HCT116 (cell line): ENCODE measurements at regions not wholly inside any gene's neighbourhood (a gene's known extent, or its start where the extent isn't known, plus 50 kb on each side); places are given as distances from the start of the nearest gene placed in this dataset.

ENCODE experiments used
- ATAC-seq: fragments of 200-7000 bp; cut with Tn5 transposase; 2 replicates; pipeline ENCODE4 v1.9.1; 2020; ENCODE audit warnings: mild to moderate bottlenecking, moderate library complexity
- BruUV-seq: library from RNA; stranded (reverse); fragments of 400-500 nt; replicated peaks from 2 replicates; lab custom pipeline; 2021; lab: Mats Ljungman, UMichigan
- CTCF ChIA-PET: fragments of 300-600 bp; sonication (Branson Sonifier 250); formaldehyde crosslinking; loops from one replicate; lab custom pipeline; 2021; ENCODE audit warnings: antibody characterized with exemption; lab: Charles Lee
- POLR2A ChIA-PET: fragments of 300-600, 350-600 bp; sonication (Branson Sonifier 250); formaldehyde crosslinking; loops from one replicate; lab custom pipeline; 2021; ENCODE audit warnings: antibody characterized with exemption; lab: Charles Lee
- RAD21 ChIA-PET, 2 experiments: fragments of 300-600 bp; sonication (Branson Sonifier 250); formaldehyde crosslinking; loops; one replicate each; lab custom pipeline; 2023; ENCODE audit warnings: low total read pairs in 2 of 2; ENCODE audit not compliant: uncharacterized antibody in 2 of 2, unreplicated experiment in 2 of 2, low non-redundant PET in 1 of 2; lab: Charles Lee
- DNase-seq: peaks from one replicate; pipeline ENCODE4 v3.0.0-alpha.2; 2010; ENCODE audit warnings: low read depth, low spot score
- H2AFZ ChIP-seq: fragments of 200-600 bp; shearing (Covaris generic), sonication (generic); 2 replicates; pipeline ENCODE4 v1.6.1; 2017; ENCODE audit warnings: low read depth, mixed run types, mixed read lengths, antibody characterized with exemption, low read length; ENCODE audit not compliant: poor library complexity, severe bottlenecking
- H3K27ac ChIP-seq: 2 replicates; pipeline ENCODE4 v1.5.1; 2012; ENCODE audit warnings: low read depth, low read length
- H3K27me3 ChIP-seq: fragments of 200-600 bp; sonication (generic); 2 replicates; pipeline ENCODE4 v1.6.1; 2016; ENCODE audit warnings: mixed run types, low read length, mixed read lengths; ENCODE audit not compliant: insufficient read depth
- H3K36me3 ChIP-seq, 2 experiments: fragments of 200-500 bp in 1 of 2; fragments of 200-600 bp in 1 of 2; sonication (Bioruptor generic) in 1 of 2; sonication (generic) in 1 of 2; 2 replicates each; pipeline versions ENCODE4 v1.5.1 to v1.6.1; 2014 to 2016; ENCODE audit warnings: low read length in 2 of 2, inconsistent platforms in 1 of 2, mixed read lengths in 1 of 2, mixed run types in 1 of 2; ENCODE audit not compliant: insufficient read depth in 2 of 2, control insufficient read depth in 1 of 2
- H3K4me1 ChIP-seq, 2 experiments: fragments of 200-600 bp in 1 of 2; sonication (generic) in 1 of 2; 2 replicates each; pipeline versions ENCODE4 v1.5.1 to v1.6.1; 2012 to 2017; ENCODE audit warnings: low read length in 2 of 2, inconsistent platforms in 1 of 2, mild to moderate bottlenecking in 1 of 2, mixed read lengths in 1 of 2, mixed run types in 1 of 2, moderate library complexity in 1 of 2; ENCODE audit not compliant: insufficient read depth in 2 of 2, control insufficient read depth in 1 of 2
- H3K4me2 ChIP-seq: fragments of 200-600 bp; sonication (generic); 2 replicates; pipeline ENCODE4 v1.6.1; 2017; ENCODE audit warnings: mixed run types, low read length, mixed read lengths
- H3K4me3 ChIP-seq, 2 experiments: fragments of 200-600 bp in 1 of 2; sonication (generic) in 1 of 2; replicated peaks in 1 of 2; 2 replicates each; pipeline ENCODE4 v1.5.1; 2011 to 2016; ENCODE audit warnings: low read length in 2 of 2, control low read depth in 1 of 2, low read depth in 1 of 2, mild to moderate bottlenecking in 1 of 2, mixed read lengths in 1 of 2, mixed run types in 1 of 2
- H3K79me2 ChIP-seq: fragments of 200-600 bp; sonication (generic); 2 replicates; pipeline ENCODE4 v1.6.1; 2017; ENCODE audit warnings: mild to moderate bottlenecking, mixed run types, low read length, moderate library complexity, mixed read lengths; ENCODE audit not compliant: insufficient read depth
- H3K9ac ChIP-seq: fragments of 200-600 bp; sonication (generic); 2 replicates; pipeline ENCODE4 v1.6.1; 2016; ENCODE audit warnings: low read length, mixed read lengths
- H3K9me2 ChIP-seq: fragments of 200-600 bp; sonication (generic), shearing (Covaris generic); 2 replicates; pipeline ENCODE4 v1.6.1; 2017; ENCODE audit warnings: mixed run types, mild to moderate bottlenecking, moderate library complexity; ENCODE audit not compliant: insufficient read depth
- H3K9me3 ChIP-seq, 2 experiments: fragments of 200-500 bp in 1 of 2; fragments of 200-600 bp in 1 of 2; sonication (Bioruptor generic) in 1 of 2; sonication (generic) in 1 of 2; 2 replicates each; pipeline ENCODE4 v1.6.1; 2014 to 2017; ENCODE audit warnings: low read length in 2 of 2, mixed read lengths in 2 of 2, inconsistent platforms in 1 of 2, low read depth in 1 of 2, mild to moderate bottlenecking in 1 of 2, mixed run types in 1 of 2, moderate library complexity in 1 of 2; ENCODE audit not compliant: control insufficient read depth in 1 of 2, insufficient read depth in 1 of 2
- H4K20me1 ChIP-seq: fragments of 200-600 bp; sonication (generic), shearing (Covaris generic); 2 replicates; pipeline ENCODE4 v1.6.1; 2017; ENCODE audit warnings: mixed run types, mild to moderate bottlenecking, moderate library complexity; ENCODE audit not compliant: insufficient read depth
- CBX3 ChIP-seq: IDR thresholded peaks from 2 replicates; pipeline ENCODE4 v1.6.1; 2012; ENCODE audit warnings: low read depth
- EGR1 ChIP-seq: IDR thresholded peaks from 2 replicates; pipeline ENCODE4 v1.6.1; 2012; ENCODE audit warnings: low read depth
- FOSL1 ChIP-seq: IDR thresholded peaks from 2 replicates; pipeline ENCODE4 v1.6.1; 2012; ENCODE audit warnings: low read depth
- JUND ChIP-seq: IDR thresholded peaks from 2 replicates; pipeline ENCODE4 v1.6.1; 2012
- RAD21 ChIP-seq: IDR thresholded peaks from 2 replicates; pipeline ENCODE4 v1.6.1; 2012; ENCODE audit warnings: low read depth, mild to moderate bottlenecking
- SRF ChIP-seq: IDR thresholded peaks from 2 replicates; pipeline ENCODE4 v1.6.1; 2012; ENCODE audit warnings: low read depth
- TCF7L2 ChIP-seq: IDR thresholded peaks from 2 replicates; pipeline ENCODE4 v1.7.0; 2011; ENCODE audit warnings: borderline replicate concordance, inconsistent platforms; ENCODE audit not compliant: insufficient read depth, insufficient read length; ENCODE audit errors: extremely low read depth
- YY1 ChIP-seq: IDR thresholded peaks from 2 replicates; pipeline ENCODE4 v1.6.1; 2011; ENCODE audit warnings: low read length, low read depth, moderate library complexity, mild to moderate bottlenecking; ENCODE audit not compliant: insufficient replicate concordance; ENCODE audit errors: extremely low read depth
- ZNF274 ChIP-seq: fragments of 200-500 bp; sonication (Bioruptor generic); IDR thresholded peaks from 2 replicates; pipeline ENCODE4 v1.6.1; 2014; ENCODE audit warnings: mild to moderate bottlenecking, low read depth, low read length, inconsistent platforms
- intact Hi-C: fragments of 100-400 bp; cut with micrococcal nuclease; formaldehyde crosslinking; loops from 2 replicates; pipeline ENCODE4 v1.10.0; 2022
- TF ChIP-seq, protein P1 (sequence below), 3 experiments: fragments of 200-600 bp in 1 of 3; sonication (generic) in 1 of 3; IDR thresholded peaks in 2 of 3; conservative IDR thresholded peaks in 1 of 3; 2 replicates each; pipeline ENCODE4 v1.5.1; 2012 to 2017; ENCODE audit warnings: low read depth in 2 of 3, low read length in 2 of 3, antibody characterized with exemption in 1 of 3, borderline replicate concordance in 1 of 3, control low read depth in 1 of 3, mild to moderate bottlenecking in 1 of 3, mixed read lengths in 1 of 3, mixed run types in 1 of 3, moderate library complexity in 1 of 3; ENCODE audit not compliant: insufficient read depth in 1 of 3
- TF ChIP-seq, protein P2 (sequence below): IDR thresholded peaks from 2 replicates; pipeline ENCODE4 v1.6.1; 2012; ENCODE audit warnings: low read depth
- TF ChIP-seq, protein P3 (sequence below): IDR thresholded peaks from 2 replicates; pipeline ENCODE4 v1.6.1; 2012

DNA sequence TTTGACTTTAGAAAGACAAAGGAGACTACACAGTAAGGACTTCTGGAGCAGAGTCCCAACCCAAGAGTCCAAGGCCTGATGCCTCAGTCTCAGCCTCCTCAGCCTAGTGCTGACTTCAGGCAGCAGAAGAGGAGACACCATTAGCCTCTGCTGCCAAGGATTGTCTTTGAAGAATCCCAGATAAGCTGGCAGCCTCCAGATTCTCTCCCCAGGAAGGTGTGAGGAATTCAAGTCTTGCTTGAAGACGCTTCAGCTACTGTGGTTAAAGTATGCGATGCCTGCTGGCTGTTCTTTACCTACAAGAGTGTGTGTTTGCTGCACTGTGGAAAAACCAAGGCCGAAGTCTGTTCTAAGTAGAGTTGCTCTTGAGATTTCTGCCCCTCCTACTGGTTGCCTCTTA lies 215.9 kb upstream of the TCF21 start (continued):
- TF ChIP-seq, protein P1, sequence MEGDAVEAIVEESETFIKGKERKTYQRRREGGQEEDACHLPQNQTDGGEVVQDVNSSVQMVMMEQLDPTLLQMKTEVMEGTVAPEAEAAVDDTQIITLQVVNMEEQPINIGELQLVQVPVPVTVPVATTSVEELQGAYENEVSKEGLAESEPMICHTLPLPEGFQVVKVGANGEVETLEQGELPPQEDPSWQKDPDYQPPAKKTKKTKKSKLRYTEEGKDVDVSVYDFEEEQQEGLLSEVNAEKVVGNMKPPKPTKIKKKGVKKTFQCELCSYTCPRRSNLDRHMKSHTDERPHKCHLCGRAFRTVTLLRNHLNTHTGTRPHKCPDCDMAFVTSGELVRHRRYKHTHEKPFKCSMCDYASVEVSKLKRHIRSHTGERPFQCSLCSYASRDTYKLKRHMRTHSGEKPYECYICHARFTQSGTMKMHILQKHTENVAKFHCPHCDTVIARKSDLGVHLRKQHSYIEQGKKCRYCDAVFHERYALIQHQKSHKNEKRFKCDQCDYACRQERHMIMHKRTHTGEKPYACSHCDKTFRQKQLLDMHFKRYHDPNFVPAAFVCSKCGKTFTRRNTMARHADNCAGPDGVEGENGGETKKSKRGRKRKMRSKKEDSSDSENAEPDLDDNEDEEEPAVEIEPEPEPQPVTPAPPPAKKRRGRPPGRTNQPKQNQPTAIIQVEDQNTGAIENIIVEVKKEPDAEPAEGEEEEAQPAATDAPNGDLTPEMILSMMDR (IDR thresholded peaks at IDR 0.05 in 2 of 3, conservative IDR thresholded peaks at IDR 0.05 in 1 of 3; ENCODE audit: borderline replicate concordance in 1 of 3, insufficient read depth in 1 of 3, low read depth in 2 of 3, low read length in 2 of 3) = no peak
- TF ChIP-seq TCF7L2 (no peak), ZNF274 (no peak), RAD21 (no peak)
- TF ChIP-seq, protein P2, sequence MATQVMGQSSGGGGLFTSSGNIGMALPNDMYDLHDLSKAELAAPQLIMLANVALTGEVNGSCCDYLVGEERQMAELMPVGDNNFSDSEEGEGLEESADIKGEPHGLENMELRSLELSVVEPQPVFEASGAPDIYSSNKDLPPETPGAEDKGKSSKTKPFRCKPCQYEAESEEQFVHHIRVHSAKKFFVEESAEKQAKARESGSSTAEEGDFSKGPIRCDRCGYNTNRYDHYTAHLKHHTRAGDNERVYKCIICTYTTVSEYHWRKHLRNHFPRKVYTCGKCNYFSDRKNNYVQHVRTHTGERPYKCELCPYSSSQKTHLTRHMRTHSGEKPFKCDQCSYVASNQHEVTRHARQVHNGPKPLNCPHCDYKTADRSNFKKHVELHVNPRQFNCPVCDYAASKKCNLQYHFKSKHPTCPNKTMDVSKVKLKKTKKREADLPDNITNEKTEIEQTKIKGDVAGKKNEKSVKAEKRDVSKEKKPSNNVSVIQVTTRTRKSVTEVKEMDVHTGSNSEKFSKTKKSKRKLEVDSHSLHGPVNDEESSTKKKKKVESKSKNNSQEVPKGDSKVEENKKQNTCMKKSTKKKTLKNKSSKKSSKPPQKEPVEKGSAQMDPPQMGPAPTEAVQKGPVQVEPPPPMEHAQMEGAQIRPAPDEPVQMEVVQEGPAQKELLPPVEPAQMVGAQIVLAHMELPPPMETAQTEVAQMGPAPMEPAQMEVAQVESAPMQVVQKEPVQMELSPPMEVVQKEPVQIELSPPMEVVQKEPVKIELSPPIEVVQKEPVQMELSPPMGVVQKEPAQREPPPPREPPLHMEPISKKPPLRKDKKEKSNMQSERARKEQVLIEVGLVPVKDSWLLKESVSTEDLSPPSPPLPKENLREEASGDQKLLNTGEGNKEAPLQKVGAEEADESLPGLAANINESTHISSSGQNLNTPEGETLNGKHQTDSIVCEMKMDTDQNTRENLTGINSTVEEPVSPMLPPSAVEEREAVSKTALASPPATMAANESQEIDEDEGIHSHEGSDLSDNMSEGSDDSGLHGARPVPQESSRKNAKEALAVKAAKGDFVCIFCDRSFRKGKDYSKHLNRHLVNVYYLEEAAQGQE = no peak

DNA sequence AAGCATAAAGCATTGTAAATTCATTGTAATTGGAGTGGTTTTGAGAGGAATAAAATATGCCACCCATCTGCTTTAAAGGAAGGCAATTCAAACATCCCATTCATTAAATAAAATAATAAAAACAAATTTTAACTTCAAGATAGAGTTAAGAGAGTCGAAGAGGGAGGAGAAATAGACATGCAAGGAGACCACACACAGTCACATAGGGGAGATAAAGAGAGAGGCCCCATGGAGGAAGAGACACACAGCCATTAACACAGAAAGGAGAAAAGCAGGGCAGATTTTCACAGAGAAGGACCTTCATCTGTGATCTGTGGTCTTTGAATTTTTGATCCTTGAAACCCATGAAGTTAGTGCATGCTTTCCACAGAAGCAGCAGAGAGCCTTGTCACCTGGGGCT lies 214.3 kb upstream of the TCF21 start:
- ChIA-PET RAD21 (no interaction called here), CTCF (no interaction called here), POLR2A (no interaction called here)
- Histone ChIP-seq H3K36me3 (no peaks in the 10 kb centered on the region), H3K4me3 (no peak overlapping the region), H3K9me3 (no peaks in the 10 kb centered on the region), H3K9ac (no peak overlapping the region), H3K9me2 (no peaks in the 10 kb centered on the region), H2AFZ (no peak overlapping the region), H3K27ac (no peak overlapping the region), H3K79me2 (no peaks in the 10 kb centered on the region), H4K20me1 (no peaks in the 10 kb centered on the region), H3K4me2 (no peak overlapping the region), H3K4me1 (no peaks in the 10 kb centered on the region), H3K27me3 (no peaks in the 10 kb centered on the region)
- DNase-seq (no peak), ATAC-seq (no peak)
- intact Hi-C loops = no loop called here
- no TSS peak for BruUV-seq
- no peak for TF ChIP-seq EGR1
- TF ChIP-seq, protein P3, sequence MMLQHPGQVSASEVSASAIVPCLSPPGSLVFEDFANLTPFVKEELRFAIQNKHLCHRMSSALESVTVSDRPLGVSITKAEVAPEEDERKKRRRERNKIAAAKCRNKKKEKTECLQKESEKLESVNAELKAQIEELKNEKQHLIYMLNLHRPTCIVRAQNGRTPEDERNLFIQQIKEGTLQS = no peak
- no peak for TF ChIP-seq YY1
- TF ChIP-seq RAD21 = no peak
- no peak for TF ChIP-seq ZNF274
- TF ChIP-seq SRF = no peak
- no peak for TF ChIP-seq JUND
- no peak for TF ChIP-seq FOSL1
- no peak for TF ChIP-seq CBX3
